ENCODE measurements at regions not wholly inside any gene's neighbourhood (a gene's known extent, or its start where the extent isn't known, plus 50 kb on each side); places are given as distances from the start of the nearest gene placed in this dataset.

DNA sequence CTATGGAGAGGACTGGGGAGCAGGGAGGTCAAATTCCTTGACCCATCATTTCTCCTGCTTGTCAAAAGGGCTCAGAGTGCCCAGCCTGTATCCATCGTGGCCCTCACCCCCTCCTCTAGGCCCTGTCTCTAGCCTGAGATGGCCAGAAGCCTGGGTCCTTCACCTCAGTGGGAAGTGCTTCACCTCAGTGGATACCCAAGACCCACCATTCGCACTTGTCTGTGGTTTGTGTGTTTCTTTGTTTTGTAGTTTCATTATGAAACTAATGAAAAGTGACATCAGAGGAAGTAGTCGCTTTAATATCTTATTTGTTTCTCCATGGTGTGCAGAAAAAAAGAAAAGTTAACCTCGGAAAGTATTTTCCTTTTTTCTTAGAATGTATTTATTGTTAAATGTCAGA, 194.0 kb upstream of the CADM1 start:
- DNase-seq = no peak

GRCh38 chr11:115696563-115696962, 192.3 kb upstream of the CADM1 start:
- no peak for DNase-seq

DNA sequence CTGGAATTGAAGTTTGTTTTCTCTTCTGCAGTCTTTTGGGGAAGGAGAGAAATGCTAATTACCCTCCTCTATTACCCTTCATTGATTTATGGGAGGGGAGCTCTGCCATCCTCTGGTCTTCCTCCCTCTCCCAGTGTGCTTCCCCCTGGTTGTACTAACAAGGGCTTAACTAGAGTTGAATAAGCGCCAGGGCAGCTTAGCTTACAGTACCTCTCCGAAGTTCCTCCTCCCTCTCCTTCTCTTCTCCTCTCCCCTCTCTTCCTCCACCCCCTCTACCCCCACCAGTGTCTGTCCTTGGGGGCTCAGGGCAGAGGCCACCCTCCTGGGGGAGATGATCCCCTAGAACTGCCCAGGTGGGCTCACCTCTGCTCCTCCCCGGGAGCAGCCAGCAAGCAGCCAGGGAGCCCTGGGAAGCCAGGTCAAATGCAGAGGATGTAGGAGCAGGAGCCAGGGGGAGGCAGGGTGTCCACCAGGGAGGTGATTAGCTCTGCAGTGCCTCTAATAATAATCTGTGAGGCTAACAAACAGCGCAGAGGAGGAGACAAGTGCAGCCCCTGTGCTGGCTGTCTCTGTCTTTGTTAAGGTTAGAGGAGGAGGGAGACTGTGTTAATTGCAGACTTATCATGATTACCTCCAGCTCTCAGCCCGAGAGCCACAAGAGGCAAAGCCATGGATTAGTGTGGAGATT, 191.6 kb upstream of the CADM1 start:
- DNase-seq = no peak

DNA sequence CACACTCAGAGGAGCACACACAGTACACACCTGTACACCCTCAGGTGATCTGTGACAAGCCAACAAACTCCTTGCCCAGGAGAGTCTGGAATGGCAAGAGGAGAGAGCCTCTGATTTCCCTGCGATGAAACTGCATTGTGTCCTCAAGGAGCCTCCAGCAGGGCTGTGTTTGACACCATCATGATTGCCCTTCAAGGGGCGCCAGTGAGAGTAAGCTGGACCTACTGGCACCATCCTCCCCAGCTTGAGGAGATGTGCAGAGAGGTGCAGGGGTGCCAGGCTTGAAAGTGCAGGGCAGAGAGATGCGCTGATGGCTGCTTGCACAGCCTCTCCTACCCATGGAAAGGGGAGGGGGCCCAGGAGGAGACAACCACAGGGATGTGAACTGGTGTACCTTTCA, 188.8 kb upstream of the CADM1 start:
- no peak for DNase-seq

GRCh38 chr11:115691030-115691429, 186.8 kb upstream of the CADM1 start:
- no peak for DNase-seq

DNA sequence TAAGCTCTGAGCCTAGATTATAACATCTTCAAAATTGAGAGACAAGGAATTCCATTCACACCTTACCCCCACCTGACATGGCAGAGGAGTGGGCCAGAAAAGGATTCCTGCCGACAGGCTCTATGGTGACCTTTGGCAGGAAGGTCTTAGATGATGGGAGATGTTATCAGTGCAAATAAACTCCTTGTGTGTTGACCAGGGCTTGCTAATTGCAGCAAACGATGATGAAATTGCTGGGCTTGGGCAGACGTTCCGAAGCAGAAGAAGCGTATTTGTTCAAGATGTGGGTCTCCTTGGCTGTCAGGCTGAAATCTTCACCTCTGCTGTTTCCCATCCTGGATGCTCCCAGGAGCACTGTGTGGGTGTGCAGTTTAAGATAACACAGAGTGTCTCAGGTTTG, 183.7 kb upstream of the CADM1 start:
- DNase-seq = no peak

- DNase-seq = no peak
Measured at GRCh38 chr11:115684699-115685098, 180.5 kb upstream of the CADM1 start.

DNA sequence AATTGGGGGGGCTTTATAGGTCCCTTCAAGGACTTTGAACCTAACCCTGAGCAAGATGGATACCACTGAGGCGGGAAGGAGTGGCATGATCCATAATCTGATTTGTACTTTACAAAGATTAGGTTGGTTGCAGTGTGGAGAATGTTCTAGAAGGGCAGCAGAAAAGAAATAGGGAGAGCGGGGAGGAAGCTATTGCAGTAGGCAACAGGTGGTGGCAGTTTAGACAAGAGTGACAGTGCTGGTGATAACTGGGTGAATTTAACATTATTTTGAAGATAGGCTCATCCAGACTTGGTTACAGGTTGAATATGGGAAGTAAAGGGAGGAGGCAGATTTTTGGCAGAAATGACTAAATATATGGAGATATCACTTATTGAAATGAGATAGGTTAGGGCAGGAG, 179.9 kb upstream of the CADM1 start:
- DNase-seq = no peak

DNA sequence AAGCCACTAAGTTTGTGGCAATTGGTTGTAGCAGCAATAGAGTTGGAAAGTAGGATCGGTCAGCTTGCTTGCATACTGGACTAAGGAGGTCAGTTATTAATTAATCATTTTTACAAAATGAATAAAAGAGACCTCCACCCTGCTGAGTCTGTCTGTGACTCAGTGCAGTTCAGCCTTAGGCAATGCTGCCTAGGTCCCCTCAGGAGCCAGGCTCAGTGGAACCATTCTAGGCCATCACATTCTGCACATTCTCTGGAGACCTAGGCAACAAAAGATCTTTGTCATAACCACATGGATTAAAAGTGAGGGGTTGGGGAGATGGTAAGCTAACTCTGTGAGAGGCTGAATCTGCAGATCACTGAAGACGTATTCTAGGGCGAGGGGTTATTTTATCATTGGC, 178.7 kb upstream of the CADM1 start:
- no peak for DNase-seq

- no peak for DNase-seq
Measured at GRCh38 chr11:115682101-115682500, 177.9 kb upstream of the CADM1 start.

DNA sequence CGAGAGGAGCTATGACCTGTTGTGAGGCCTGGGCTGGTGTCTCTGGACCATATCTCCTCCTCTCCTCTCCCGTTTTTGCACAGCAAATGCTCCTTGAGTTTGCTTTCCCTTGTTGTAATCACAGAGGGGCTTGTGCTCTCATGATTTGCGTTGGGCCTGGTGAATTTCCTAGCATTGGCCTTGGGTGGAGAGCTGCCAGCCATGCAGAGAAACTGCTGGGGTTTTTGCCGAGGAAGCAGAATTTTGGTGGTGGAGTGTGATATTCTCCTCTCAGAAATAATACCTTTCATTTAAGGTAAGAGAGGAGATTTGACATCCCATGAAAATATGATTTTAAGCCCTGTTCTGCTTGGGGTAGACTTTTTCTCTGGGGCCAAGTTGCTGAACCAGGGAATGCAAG, 175.7 kb upstream of the CADM1 start:
- no peak for DNase-seq

DNA sequence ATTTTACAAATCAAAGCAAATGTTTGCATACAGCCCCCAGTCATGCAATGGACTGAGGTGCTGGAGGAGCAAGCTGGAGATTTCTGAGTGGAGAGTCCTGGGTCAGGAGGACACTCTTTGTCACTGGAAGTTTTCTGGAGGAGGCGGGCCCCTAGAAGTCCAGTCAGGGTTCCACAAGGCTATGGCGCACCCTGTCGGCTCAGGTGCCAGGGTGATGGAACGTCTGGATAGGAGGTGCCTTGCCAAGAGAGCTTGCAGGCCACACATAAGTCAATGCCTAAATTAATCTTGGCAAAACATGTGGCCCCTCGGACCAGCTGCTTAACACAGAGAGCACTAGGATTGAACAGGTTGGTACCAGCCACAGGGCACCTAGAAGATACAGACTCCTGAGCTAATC, 174.7 kb upstream of the CADM1 start:
- no peak for DNase-seq

GRCh38 chr11:115677190-115677589, 173.0 kb upstream of the CADM1 start:
- DNase-seq = no peak

- DNase-seq = no peak
Measured at GRCh38 chr11:115676768-115677167, 172.6 kb upstream of the CADM1 start.

DNA sequence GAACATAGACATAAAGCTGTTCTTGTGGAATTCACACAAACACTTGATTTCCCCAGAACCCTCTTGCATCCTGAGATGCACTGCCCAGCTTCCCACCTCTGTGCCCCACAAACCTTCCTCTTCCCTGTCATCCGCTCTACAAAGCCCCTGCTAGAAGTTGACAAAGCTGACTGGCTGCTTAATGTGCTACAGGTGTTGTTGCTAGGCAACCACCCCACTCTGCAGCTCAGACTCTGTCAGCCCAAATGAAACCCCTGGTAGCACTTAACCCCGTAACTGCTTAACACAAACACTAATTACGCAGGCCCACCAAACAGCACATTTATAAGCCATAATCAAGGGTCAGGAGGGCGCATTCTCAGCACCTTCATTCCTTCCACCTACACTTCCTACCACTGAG, 172.0 kb upstream of the CADM1 start:
- no peak for DNase-seq

- DNase-seq = no peak
Measured at GRCh38 chr11:115674937-115675544, 170.8 kb upstream of the CADM1 start.

DNA sequence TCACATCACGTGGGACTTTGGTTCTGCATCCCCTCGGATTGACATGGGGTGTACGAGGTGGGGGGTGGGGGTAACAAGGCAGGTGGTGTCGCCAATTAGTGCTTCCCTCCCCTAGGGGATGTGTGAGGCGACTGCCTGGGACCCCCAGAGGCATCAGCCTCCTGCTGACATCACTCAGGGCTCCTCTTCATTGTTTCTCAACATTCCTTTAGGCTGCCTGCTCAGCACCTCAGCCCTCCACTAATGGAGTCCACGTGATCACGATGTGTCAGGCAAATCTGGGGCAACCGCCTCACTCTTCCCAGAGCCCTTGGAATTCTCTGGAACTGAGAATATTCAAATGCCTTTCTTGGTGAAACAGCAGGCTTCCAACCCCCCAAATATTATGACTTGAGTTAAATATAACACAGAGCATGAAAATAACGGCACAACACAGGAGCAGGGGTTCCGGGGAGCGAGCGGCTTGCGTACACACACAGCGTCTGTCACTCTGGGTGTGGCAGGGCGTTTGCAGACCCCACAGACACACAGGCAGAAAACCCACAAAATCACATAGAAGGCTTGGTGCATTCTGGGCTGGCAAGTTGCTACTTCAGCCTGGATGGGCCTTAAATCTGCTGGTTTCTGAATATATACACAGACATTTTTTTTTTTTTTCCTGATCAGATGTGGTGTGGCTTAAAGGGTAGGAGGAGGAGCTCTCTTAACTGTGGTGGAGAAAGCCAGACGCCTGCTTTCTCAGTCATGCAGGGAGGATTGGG, 170.1 kb upstream of the CADM1 start:
- no peak for DNase-seq

DNA sequence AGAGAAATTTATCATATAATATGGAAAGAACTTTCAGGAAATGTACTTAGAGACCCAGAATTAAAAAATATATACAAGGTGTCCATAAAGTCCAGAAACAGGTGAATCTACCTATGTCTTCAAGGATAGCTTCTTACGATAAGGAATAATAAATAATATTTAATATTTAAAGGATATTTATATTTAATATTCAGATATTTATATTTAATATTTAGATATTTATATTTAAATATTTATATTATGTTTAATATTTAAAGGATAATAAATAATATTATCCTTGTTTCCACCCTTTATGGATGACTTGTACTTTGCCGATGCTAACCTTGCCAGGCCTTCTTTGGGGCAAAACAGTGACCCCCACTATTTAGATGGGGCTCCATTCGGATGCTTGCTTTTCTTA, 169.5 kb upstream of the CADM1 start:
- DNase-seq = no peak

DNA sequence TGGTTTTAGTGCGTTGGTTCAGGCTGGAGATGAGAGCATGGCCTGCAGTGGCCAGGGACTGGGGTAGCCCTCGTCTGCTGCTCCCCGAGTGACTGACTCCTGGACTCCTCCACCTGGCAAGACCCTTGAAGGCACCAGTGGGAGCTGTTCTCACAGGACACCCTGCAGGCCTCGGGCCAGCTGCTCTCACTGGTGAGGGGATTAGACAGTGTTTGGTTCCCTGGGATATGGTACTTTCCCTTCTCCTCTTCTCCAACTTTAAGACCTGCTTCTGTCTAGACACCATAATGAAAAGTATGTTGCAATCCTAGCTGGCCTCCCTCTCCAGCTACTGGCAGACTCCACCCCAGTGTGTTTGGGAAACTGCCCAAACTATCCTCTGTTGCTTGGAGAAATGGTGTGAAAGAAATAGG, 168.8 kb upstream of the CADM1 start:
- no peak for DNase-seq

DNA sequence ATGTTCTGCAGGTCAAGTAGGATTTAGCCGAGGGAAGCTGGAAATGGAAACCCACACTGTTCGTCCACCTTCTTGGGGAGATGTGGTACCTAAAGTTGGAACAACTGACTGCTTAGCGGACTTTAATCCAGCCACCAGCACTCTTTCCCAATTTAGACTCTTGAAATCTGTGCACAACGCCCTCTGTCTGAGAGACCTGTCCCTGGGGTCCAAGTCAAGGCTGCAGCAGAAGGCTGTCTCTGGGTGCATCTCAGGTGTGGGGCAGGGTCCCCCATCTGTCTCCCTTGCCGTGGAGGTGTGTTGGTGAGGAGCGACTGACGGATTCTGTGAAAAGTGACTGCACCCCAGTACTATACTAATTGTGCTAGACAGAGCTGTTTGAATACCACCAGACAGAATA, 168.2 kb upstream of the CADM1 start:
- DNase-seq = no peak

GRCh38 chr11:115670538-115671205, 166.5 kb upstream of the CADM1 start:
- DNase-seq = no peak

- DNase-seq = no peak
Measured at GRCh38 chr11:115665958-115666357, 161.7 kb upstream of the CADM1 start.

DNA sequence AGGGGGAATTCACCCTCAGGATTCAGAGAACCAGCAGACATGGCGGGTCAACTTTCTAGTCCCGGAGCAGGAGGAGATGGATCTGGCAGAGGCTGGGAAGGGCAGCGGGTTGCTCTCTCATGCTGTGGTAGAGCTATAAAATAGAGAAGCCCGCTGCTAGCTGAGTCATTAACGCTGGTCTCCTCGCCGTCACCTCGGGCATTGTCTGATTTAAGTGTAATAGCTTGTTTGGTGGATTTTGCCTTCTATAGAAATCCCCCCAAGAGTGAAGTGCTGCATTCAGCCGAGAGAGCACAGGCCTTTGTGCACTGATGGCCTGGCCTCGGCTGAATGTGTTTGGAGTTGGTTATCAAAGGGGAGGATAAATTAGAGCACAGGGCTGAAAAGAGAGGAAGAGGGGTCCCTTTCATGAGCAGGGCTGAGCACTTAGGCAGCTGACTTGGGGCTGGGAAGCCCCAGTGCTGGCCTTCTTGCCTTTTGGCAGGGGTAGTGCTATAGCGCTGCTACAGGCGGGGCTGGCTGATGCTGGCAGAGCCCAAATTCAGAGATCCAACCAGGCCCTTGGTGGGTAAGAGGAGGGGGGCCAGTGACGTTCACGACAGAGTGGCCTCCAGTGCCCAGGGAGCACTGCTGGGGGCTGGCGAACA, 161.1 kb upstream of the CADM1 start:
- no peak for DNase-seq
